A673 (cell line): ENCODE measurements at regions not wholly inside any gene's neighbourhood (a gene's known extent, or its start where the extent isn't known, plus 50 kb on each side); places are given as distances from the start of the nearest gene placed in this dataset.

Source experiments
- BruUV-seq: library from RNA; stranded (reverse); fragments of 400-500 nt; replicated peaks from 2 replicates; lab custom pipeline; 2021; lab: Mats Ljungman, UMichigan
- CTCF ChIA-PET: fragments of 300-600 bp; sonication (Branson Sonifier 250); formaldehyde crosslinking; loops from one replicate; lab custom pipeline; 2022; ENCODE audit warnings: antibody characterized with exemption; lab: Charles Lee
- POLR2A ChIA-PET: fragments of 300-600 bp; sonication (Branson Sonifier 250); formaldehyde crosslinking; loops from one replicate; lab custom pipeline; 2022; ENCODE audit warnings: antibody characterized with exemption; ENCODE audit not compliant: low non-redundant PET; lab: Charles Lee
- DNase-seq: peaks from one replicate; pipeline ENCODE4 v3.0.0-alpha.2; 2015; ENCODE audit warnings: low spot score
- H3K27ac ChIP-seq: fragments of 200-600 bp; sonication (generic); 2 replicates; pipeline ENCODE4 v1.5.1; 2016; ENCODE audit warnings: mixed run types, low read depth, mild to moderate bottlenecking, mixed read lengths, antibody characterized with exemption, low read length; ENCODE audit not compliant: poor library complexity, severe bottlenecking
- H3K27me3 ChIP-seq: fragments of 200-600 bp; sonication (generic); replicated peaks from 2 replicates; pipeline ENCODE4 v1.6.1; 2017; ENCODE audit warnings: mixed run types, low read depth, mild to moderate bottlenecking, mixed read lengths, antibody characterized with exemption, low read length; ENCODE audit not compliant: insufficient read depth, poor library complexity
- H3K36me3 ChIP-seq: fragments of 200-600 bp; sonication (generic); 2 replicates; pipeline ENCODE4 v1.6.1; 2016; ENCODE audit warnings: mixed run types, mild to moderate bottlenecking, mixed read lengths, antibody characterized with exemption, low read length; ENCODE audit not compliant: insufficient read depth, poor library complexity, severe bottlenecking
- H3K4me1 ChIP-seq: fragments of 200-600 bp; sonication (generic); 2 replicates; pipeline ENCODE4 v1.6.1; 2017; ENCODE audit warnings: mixed run types, mild to moderate bottlenecking, mixed read lengths, antibody characterized with exemption, low read length; ENCODE audit not compliant: insufficient read depth, poor library complexity, severe bottlenecking
- H3K4me3 ChIP-seq: fragments of 200-600 bp; sonication (generic); 2 replicates; pipeline ENCODE4 v1.5.1; 2016; ENCODE audit warnings: low read depth, mixed run types, mild to moderate bottlenecking, mixed read lengths, low read length; ENCODE audit not compliant: poor library complexity, severe bottlenecking
- H3K9me3 ChIP-seq: fragments of 200-600 bp; sonication (generic); 2 replicates; pipeline ENCODE4 v1.6.1; 2016; ENCODE audit warnings: mixed run types, low read depth, mild to moderate bottlenecking, mixed read lengths, antibody characterized with exemption, low read length; ENCODE audit not compliant: poor library complexity, severe bottlenecking
- EZH2 ChIP-seq: fragments of 200-600 bp; sonication (generic); IDR thresholded peaks from 2 replicates; pipeline ENCODE4 v1.6.1; 2017; ENCODE audit warnings: borderline replicate concordance, low read depth, mild to moderate bottlenecking, mixed read lengths, antibody characterized with exemption, low read length; ENCODE audit not compliant: poor library complexity, severe bottlenecking
- intact Hi-C: fragments of 100-400 bp; cut with micrococcal nuclease; formaldehyde crosslinking; loops from one replicate; pipeline ENCODE4 v1.10.0; 2022; ENCODE audit not compliant: unreplicated experiment
- TF ChIP-seq, protein P1 (sequence below): fragments of 300-800, 200-600 bp; sonication (generic); conservative IDR thresholded peaks from 2 replicates; pipeline ENCODE4 v1.5.1; 2017; ENCODE audit warnings: low read depth, mild to moderate bottlenecking, antibody characterized with exemption, low read length, moderate library complexity, mixed read lengths

DNA sequence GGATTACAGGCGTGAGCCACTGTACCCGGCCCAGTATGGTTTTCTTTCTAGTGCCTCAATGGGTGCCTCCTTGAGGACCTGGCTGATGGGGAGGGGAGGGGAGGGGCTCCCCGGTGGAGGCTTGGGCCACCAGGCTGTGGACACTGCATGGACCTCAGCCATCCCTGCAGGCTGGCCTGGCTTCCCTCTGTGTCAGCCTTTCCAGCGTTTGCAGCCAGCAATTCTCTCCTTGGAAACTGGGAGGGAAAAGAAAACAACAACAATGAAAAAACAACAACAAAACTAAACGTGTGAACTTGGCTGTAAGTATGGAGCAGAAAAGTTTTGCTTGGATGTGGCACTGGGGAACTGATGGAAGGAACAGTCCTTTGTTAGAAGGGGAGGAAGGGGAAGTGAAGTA is 159.3 kb downstream of the GLI2 start:
- H3K4me3 ChIP-seq = no peak overlapping the region
- CTCF ChIA-PET = no interaction called here
- TF ChIP-seq, protein P1, sequence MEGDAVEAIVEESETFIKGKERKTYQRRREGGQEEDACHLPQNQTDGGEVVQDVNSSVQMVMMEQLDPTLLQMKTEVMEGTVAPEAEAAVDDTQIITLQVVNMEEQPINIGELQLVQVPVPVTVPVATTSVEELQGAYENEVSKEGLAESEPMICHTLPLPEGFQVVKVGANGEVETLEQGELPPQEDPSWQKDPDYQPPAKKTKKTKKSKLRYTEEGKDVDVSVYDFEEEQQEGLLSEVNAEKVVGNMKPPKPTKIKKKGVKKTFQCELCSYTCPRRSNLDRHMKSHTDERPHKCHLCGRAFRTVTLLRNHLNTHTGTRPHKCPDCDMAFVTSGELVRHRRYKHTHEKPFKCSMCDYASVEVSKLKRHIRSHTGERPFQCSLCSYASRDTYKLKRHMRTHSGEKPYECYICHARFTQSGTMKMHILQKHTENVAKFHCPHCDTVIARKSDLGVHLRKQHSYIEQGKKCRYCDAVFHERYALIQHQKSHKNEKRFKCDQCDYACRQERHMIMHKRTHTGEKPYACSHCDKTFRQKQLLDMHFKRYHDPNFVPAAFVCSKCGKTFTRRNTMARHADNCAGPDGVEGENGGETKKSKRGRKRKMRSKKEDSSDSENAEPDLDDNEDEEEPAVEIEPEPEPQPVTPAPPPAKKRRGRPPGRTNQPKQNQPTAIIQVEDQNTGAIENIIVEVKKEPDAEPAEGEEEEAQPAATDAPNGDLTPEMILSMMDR = no peak
- TF ChIP-seq EZH2 = no peak
- intact Hi-C loops = no loop called here
- no peaks in the 10 kb centered on the region for H3K36me3 ChIP-seq
- POLR2A ChIA-PET = no interaction called here
- H3K27me3 ChIP-seq = no peaks in the 10 kb centered on the region
- no peak overlapping the region for H3K27ac ChIP-seq
- no peak for DNase-seq
- no TSS peak for BruUV-seq
- H3K9me3 ChIP-seq = no peaks in the 10 kb centered on the region
- H3K4me1 ChIP-seq = peaks cover 14% of the 10 kb centered on the region

GRCh38 chr2:120896126-120896525 is 160.5 kb downstream of the GLI2 start:
- H3K36me3 ChIP-seq = no peaks in the 10 kb centered on the region
- no peak for DNase-seq
- TF ChIP-seq, protein P1 = no peak
- no peak for TF ChIP-seq EZH2
- H3K27ac ChIP-seq = no peak overlapping the region
- intact Hi-C loops = no loop called here
- CTCF ChIA-PET = no interaction called here
- peaks cover 14% of the 10 kb centered on the region for H3K4me1 ChIP-seq
- POLR2A ChIA-PET = no interaction called here
- H3K9me3 ChIP-seq = no peaks in the 10 kb centered on the region
- no peak overlapping the region for H3K4me3 ChIP-seq
- H3K27me3 ChIP-seq = no peaks in the 10 kb centered on the region
- BruUV-seq = no TSS peak

- TF ChIP-seq EZH2 = no peak
- ChIA-PET CTCF (no interaction called here), POLR2A (no interaction called here)
- H3K27ac ChIP-seq = no peak overlapping the region
- H3K36me3 ChIP-seq = no peaks in the 10 kb centered on the region
- intact Hi-C loops = no loop called here
- peaks cover 14% of the 10 kb centered on the region for H3K4me1 ChIP-seq
- H3K9me3 ChIP-seq = no peaks in the 10 kb centered on the region
- no peak overlapping the region for H3K4me3 ChIP-seq
- no TSS peak for BruUV-seq
- DNase-seq = no peak
- no peaks in the 10 kb centered on the region for H3K27me3 ChIP-seq
Observed at GRCh38 chr2:120896901-120897300, 161.2 kb downstream of the GLI2 start.

- Histone ChIP-seq H3K9me3 (no peaks in the 10 kb centered on the region), H3K4me3 (no peak overlapping the region), H3K36me3 (no peaks in the 10 kb centered on the region), H3K27me3 (no peaks in the 10 kb centered on the region), H3K4me1 (peaks cover 16% of the 10 kb centered on the region), H3K27ac (no peak overlapping the region)
- no peak for DNase-seq
- POLR2A ChIA-PET = no interaction called here
- CTCF ChIA-PET = no interaction called here
- no TSS peak for BruUV-seq
- TF ChIP-seq, protein P1 = no peak
- TF ChIP-seq EZH2 = no peak
- intact Hi-C loops = no loop called here
Observed at GRCh38 chr2:120897399-120897798, 161.7 kb downstream of the GLI2 start.
